ENCODE measurements at regions not wholly inside any gene's neighbourhood (a gene's known extent, or its start where the extent isn't known, plus 50 kb on each side); places are given as distances from the start of the nearest gene placed in this dataset.

GRCh38 chr7:97422046-97422445 is 304.5 kb downstream of the SDHAF3 start:
- TF ChIP-seq, protein P1, sequence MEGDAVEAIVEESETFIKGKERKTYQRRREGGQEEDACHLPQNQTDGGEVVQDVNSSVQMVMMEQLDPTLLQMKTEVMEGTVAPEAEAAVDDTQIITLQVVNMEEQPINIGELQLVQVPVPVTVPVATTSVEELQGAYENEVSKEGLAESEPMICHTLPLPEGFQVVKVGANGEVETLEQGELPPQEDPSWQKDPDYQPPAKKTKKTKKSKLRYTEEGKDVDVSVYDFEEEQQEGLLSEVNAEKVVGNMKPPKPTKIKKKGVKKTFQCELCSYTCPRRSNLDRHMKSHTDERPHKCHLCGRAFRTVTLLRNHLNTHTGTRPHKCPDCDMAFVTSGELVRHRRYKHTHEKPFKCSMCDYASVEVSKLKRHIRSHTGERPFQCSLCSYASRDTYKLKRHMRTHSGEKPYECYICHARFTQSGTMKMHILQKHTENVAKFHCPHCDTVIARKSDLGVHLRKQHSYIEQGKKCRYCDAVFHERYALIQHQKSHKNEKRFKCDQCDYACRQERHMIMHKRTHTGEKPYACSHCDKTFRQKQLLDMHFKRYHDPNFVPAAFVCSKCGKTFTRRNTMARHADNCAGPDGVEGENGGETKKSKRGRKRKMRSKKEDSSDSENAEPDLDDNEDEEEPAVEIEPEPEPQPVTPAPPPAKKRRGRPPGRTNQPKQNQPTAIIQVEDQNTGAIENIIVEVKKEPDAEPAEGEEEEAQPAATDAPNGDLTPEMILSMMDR (IDR thresholded peaks at IDR 0.05; ENCODE audit: insufficient read depth, low read depth, low read length), result no peak
- no peak for TF ChIP-seq EZH2 (IDR thresholded peaks at IDR 0.05; ENCODE audit: insufficient read depth, low read length)

Data from astrocyte (in vitro differentiated cells and primary cell).